Neural crest cell (in vitro differentiated cells): ENCODE measurements at regions not wholly inside any gene's neighbourhood (a gene's known extent, or its start where the extent isn't known, plus 50 kb on each side); places are given as distances from the start of the nearest gene placed in this dataset.

ENCODE experiments used
- DNase-seq: peaks from one replicate; pipeline ENCODE4 v3.0.0; 2021; ENCODE audit warnings: low read depth, mixed read lengths, low spot score
- H3K27ac Mint-ChIP-seq: one replicate; pipeline ENCODE4 v1.8.0; 2021; ENCODE audit warnings: mild to moderate bottlenecking, mixed read lengths; ENCODE audit not compliant: unreplicated experiment
- H3K27me3 Mint-ChIP-seq: 2 replicates; pipeline ENCODE4 v1.8.0; 2021; ENCODE audit warnings: low read depth, mild to moderate bottlenecking, mixed read lengths
- H3K36me3 Mint-ChIP-seq: 2 replicates; pipeline ENCODE4 v1.8.0; 2021; ENCODE audit warnings: low read depth, mild to moderate bottlenecking, mixed read lengths
- H3K4me1 Mint-ChIP-seq: 2 replicates; pipeline ENCODE4 v1.8.0; 2021; ENCODE audit warnings: mixed read lengths
- H3K4me3 Mint-ChIP-seq: one replicate; pipeline ENCODE4 v1.8.0; 2021; ENCODE audit warnings: mild to moderate bottlenecking, mixed read lengths
- H3K9me3 Mint-ChIP-seq: 2 replicates; pipeline ENCODE4 v1.8.0; 2021; ENCODE audit warnings: mixed read lengths
- TF ChIP-seq, protein P1 (sequence below): fragments of 200-600 bp; sonication (generic); conservative IDR thresholded peaks from 2 replicates; pipeline ENCODE4 v1.5.0; 2021; ENCODE audit warnings: antibody characterized with exemption, mild to moderate bottlenecking

DNA sequence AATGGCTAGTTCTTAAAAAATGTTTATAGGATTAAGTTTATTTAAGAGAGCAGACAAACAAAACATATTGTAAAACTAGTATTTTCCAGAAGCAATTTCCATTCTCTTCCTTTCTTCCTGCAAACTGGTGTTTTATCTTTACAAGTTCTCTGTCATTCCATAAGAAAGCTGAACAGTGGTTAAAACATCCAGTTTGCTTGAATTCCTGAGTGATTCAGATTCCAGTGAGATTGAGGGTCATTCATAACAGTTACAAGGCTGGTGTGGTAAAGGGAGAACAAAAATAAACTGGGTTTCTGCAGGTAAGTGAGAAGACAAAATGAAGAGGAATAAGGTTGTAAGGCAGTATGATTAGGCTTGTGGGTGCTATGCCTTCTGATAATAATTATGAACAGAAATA is 544.8 kb upstream of the DIPK2B start:
- TF ChIP-seq, protein P1, sequence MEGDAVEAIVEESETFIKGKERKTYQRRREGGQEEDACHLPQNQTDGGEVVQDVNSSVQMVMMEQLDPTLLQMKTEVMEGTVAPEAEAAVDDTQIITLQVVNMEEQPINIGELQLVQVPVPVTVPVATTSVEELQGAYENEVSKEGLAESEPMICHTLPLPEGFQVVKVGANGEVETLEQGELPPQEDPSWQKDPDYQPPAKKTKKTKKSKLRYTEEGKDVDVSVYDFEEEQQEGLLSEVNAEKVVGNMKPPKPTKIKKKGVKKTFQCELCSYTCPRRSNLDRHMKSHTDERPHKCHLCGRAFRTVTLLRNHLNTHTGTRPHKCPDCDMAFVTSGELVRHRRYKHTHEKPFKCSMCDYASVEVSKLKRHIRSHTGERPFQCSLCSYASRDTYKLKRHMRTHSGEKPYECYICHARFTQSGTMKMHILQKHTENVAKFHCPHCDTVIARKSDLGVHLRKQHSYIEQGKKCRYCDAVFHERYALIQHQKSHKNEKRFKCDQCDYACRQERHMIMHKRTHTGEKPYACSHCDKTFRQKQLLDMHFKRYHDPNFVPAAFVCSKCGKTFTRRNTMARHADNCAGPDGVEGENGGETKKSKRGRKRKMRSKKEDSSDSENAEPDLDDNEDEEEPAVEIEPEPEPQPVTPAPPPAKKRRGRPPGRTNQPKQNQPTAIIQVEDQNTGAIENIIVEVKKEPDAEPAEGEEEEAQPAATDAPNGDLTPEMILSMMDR = no peak
- Mint-ChIP-seq H3K36me3 (peaks cover 8% of the 10 kb centered on the region), H3K4me1 (peaks cover under 1% of the 10 kb centered on the region), H3K4me3 (no peak overlapping the region), H3K27ac (no peak overlapping the region), H3K9me3 (peaks cover 8% of the 10 kb centered on the region), H3K27me3 (no peaks in the 10 kb centered on the region)
- DNase-seq = no peak

DNA sequence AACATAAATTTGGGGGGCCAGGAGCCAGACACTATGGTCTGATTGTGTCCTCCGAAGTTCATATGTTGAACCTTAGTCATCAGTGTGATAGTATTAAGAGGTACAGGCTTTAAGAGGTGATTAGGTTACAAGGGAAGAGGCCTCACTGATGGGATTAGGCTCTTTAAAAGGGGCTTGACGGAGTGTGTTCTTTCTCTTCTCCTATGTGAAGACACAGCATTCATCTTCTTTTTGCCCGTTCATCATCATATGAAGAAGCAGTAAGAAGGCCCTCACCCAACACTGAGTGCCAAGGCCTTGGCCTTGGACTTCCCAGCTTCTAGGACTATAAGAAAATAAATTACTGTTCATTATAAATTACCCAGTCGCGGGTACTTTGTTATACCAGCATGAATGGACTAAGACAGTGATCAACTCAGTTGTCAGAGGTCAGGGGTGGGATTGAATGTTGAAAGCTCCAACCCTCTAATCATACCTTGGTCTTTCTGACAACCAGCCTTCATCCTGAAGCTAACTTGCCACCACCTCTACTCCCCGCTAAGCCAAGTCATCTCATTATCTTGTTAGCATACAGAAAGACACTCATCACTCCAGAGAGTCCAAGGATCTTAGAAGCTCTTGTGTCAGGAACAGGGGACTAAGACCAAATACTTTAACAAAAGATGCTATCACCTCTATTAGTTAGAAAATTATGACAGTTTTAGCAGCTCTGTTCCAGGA is 543.4 kb upstream of the DIPK2B start:
- TF ChIP-seq, protein P1 = no peak
- peaks cover 8% of the 10 kb centered on the region for H3K36me3 Mint-ChIP-seq
- H3K4me3 Mint-ChIP-seq = no peak overlapping the region
- no peak overlapping the region for H3K27ac Mint-ChIP-seq
- peaks cover 10% of the 10 kb centered on the region for H3K9me3 Mint-ChIP-seq
- no peaks in the 10 kb centered on the region for H3K27me3 Mint-ChIP-seq
- H3K4me1 Mint-ChIP-seq = no peaks in the 10 kb centered on the region
- DNase-seq = no peak

DNA sequence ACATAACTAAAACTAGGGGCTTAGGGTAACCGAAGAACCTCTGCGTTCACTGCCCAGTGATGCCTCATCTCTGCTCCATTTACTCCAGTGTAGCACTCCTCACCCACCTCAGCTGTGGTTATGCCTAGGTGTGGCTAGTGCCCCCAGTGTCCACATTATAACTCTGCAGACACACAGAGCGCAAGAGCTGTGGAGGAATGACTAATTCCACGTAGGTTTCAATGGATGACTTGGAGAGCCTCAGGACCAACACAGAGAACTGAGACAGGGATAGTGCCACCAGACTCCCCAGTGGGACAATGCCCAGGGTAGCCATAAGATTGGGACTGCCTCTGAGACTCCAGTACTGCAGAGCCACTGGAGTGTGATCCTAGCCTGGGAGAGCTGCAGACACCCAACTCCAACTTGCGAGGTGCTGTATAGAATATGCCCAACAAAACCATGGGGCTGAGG is 542.4 kb upstream of the DIPK2B start:
- DNase-seq = no peak
- Mint-ChIP-seq H3K4me3 (no peak overlapping the region), H3K27me3 (no peaks in the 10 kb centered on the region), H3K27ac (no peak overlapping the region), H3K4me1 (no peaks in the 10 kb centered on the region), H3K9me3 (peaks cover 14% of the 10 kb centered on the region), H3K36me3 (peaks cover 8% of the 10 kb centered on the region)
- TF ChIP-seq, protein P1 = no peak

DNA sequence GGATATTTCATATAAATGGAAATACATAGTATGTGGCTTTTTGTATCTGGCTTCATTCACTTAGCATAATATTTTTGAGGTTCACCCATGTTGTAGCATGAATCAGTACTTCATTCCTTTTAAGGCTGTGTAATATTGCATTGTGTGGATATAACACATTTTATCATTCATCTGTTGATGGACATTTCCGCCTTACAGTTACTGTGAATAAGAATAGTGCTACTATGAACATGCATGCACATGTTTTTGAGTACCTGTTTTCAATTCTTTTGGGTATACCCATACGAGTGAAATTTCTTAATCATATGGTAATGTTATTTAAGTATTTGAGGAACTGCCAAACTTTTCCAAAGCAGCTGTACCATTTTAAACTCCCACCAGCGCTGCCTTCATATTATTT is 539.6 kb upstream of the DIPK2B start:
- Mint-ChIP-seq H3K36me3 (peaks cover 3% of the 10 kb centered on the region), H3K4me3 (no peak overlapping the region), H3K27me3 (no peaks in the 10 kb centered on the region), H3K9me3 (peaks cover 16% of the 10 kb centered on the region), H3K27ac (no peak overlapping the region), H3K4me1 (no peaks in the 10 kb centered on the region)
- DNase-seq = no peak
- TF ChIP-seq, protein P1 = no peak

DNA sequence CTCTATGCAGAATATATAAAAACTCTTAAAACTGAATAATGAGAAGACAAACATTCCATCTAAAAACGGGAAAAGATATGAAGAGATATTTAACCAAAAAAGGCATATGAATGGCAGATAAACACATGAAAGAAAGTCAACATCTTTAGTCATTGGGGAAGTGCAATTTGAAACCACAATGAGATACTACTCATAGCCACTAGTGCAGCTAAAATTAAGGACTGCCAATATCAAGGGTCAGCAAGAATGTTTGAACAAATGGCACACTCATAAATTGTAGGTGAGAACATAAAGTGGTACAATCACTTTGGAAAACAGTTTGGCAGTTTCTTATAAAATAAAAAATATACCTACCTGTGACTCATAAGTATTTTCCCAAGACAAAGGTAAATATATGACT is 534.9 kb upstream of the DIPK2B start:
- H3K27me3 Mint-ChIP-seq = no peaks in the 10 kb centered on the region
- H3K9me3 Mint-ChIP-seq = peaks cover 12% of the 10 kb centered on the region
- H3K4me1 Mint-ChIP-seq = no peaks in the 10 kb centered on the region
- TF ChIP-seq, protein P1 = no peak
- no peak for DNase-seq
- no peak overlapping the region for H3K4me3 Mint-ChIP-seq
- no peaks in the 10 kb centered on the region for H3K36me3 Mint-ChIP-seq
- no peak overlapping the region for H3K27ac Mint-ChIP-seq
